Adrenal gland (tissue), 9 donors: ENCODE measurements at regions not wholly inside any gene's neighbourhood (a gene's known extent, or its start where the extent isn't known, plus 50 kb on each side); places are given as distances from the start of the nearest gene placed in this dataset.

Source experiments
- DNase-seq, 7 donors: peaks; one replicate each; pipeline ENCODE4 v3.0.0-alpha.2; 2019 to 2020
- H3K27ac ChIP-seq, 5 donors: fragments of 200-600 bp; sonication (generic) in 4 of 5; 1 replicate in 3 of 5; 2 replicates in 2 of 5; pipeline versions ENCODE4 v1.5.1 to v1.8.0; 2016 to 2020; ENCODE audit warnings: mild to moderate bottlenecking in 1 of 5
- H3K27me3 ChIP-seq: fragments of 200-600 bp; 2 replicates; pipeline ENCODE4 v1.8.0; 2021
- H3K36me3 ChIP-seq, 2 donors: fragments of 200-600 bp; replicated peaks in 1 of 2; 1 replicate in 1 of 2; 2 replicates in 1 of 2; pipeline versions ENCODE4 v1.5.1 to v1.8.0; 2018 to 2022
- H3K4me1 ChIP-seq, 2 donors: fragments of 200-600 bp; replicated peaks in 1 of 2; 1 replicate in 1 of 2; 2 replicates in 1 of 2; pipeline versions ENCODE4 v1.5.1 to v1.8.0; 2018 to 2021
- H3K4me3 ChIP-seq, 4 donors: fragments of 200-600 bp; sonication (generic) in 3 of 4; one replicate each; pipeline ENCODE4 v1.5.1; 2016 to 2018
- H3K9me3 ChIP-seq, 3 donors: fragments of 200-600 bp; sonication (generic) in 1 of 3; replicated peaks in 1 of 3; 1 replicate in 2 of 3; 2 replicates in 1 of 3; pipeline versions ENCODE4 v1.5.1 to v1.8.0; 2016 to 2021
- CTCF ChIP-seq, 6 experiments: fragments of 450-650 bp in 4 of 6; fragments of 200-600 bp in 2 of 6; sonication (generic) in 1 of 6; IDR thresholded peaks; 1 replicate in 5 of 6; 2 replicates in 1 of 6; pipeline versions ENCODE4 v1.5.1 to v1.8.0; 2016 to 2021; ENCODE audit warnings: antibody characterized with exemption in 6 of 6, mild to moderate bottlenecking in 2 of 6, moderate library complexity in 1 of 6
- POLR2A ChIP-seq, 2 donors: fragments of 450-650 bp; IDR thresholded peaks; one replicate each; pipeline ENCODE4 v1.6.1; 2017; ENCODE audit warnings: antibody characterized with exemption in 2 of 2, mild to moderate bottlenecking in 2 of 2, moderate library complexity in 1 of 2
- WGBS, 4 donors: extraction: QIAGEN DNeasy Blood & Tissue Kit in 2 of 4; methylation state at CpG; one replicate each; pipeline versions ENCODE4 v1.1.5 to v1.1.7; 2013 to 2017; 5-methylcytosine and 5-hydroxymethylcytosine counted together
- intact Hi-C, 2 donors: fragments of 100-400 bp; cut with DNase I; formaldehyde crosslinking; loops; one replicate each; pipeline versions ENCODE4 v1.14.1 to v1.15.0; 2022 to 2023
- donor health status: healthy with polysubstance abuse.
- donor health status: Bipolar disorder and iron deficiency.
- donor health status: DM: yes; HTN: yes; CAD: no.
- donor health status: DM: no; HTN: no; CAD: no.
- donor health status: DM: no; HTN: no; CAD: no.

GRCh38 chr18:29496152-29496680 is 1319.3 kb upstream of the CDH2 start:
- H3K27me3 ChIP-seq, result no peaks in the 10 kb centered on the region
- DNase-seq, result no peak
- no peaks in the 10 kb centered on the region for H3K9me3 ChIP-seq
- H3K27ac ChIP-seq, result no peak overlapping the region
- 67 to 73% (median 70%) methylated on average over 2 of the region's 2 CpGs for WGBS, 4 donors
- H3K4me3 ChIP-seq, result no peak overlapping the region
- H3K36me3 ChIP-seq, result no peaks in the 10 kb centered on the region
- intact Hi-C loops, result no loop called here
- no peak for TF ChIP-seq POLR2A (IDR thresholded peaks at IDR 0.05)
- TF ChIP-seq CTCF (IDR thresholded peaks at IDR 0.05), result no peak
- no peaks in the 10 kb centered on the region for H3K4me1 ChIP-seq

DNA sequence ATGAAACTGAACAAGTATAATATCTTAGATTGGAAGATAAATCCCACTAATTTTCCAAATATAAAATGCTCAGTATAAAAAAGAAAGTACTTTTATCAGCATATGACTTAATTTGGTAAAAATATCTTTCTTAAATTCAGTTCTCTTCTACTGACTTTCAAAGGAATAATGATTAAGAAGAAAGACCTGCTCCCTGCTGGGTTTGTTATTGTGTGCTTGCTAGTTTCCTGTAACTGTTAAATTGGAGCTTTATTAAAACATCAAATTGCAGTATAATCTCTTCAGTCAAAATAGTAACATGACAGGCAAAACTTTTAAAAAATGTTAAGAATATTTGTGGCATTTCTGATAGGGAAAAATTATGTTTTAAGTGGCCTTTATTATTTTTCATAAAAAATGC is 1317.4 kb upstream of the CDH2 start:
- H3K36me3 ChIP-seq, result no peaks in the 10 kb centered on the region
- H3K4me1 ChIP-seq, result no peaks in the 10 kb centered on the region
- H3K27ac ChIP-seq, result no peak overlapping the region
- DNase-seq, result no peak
- no peaks in the 10 kb centered on the region for H3K27me3 ChIP-seq
- TF ChIP-seq CTCF (IDR thresholded peaks at IDR 0.05) (no peak), POLR2A (IDR thresholded peaks at IDR 0.05) (no peak)
- H3K9me3 ChIP-seq, result no peaks in the 10 kb centered on the region
- no peak overlapping the region for H3K4me3 ChIP-seq
- intact Hi-C loops, result no loop called here

- Histone ChIP-seq H3K36me3 (no peaks in the 10 kb centered on the region), H3K4me1 (no peaks in the 10 kb centered on the region), H3K4me3 (no peak overlapping the region), H3K9me3 (no peaks in the 10 kb centered on the region), H3K27ac (no peak overlapping the region), H3K27me3 (no peaks in the 10 kb centered on the region)
- intact Hi-C loops, result no loop called here
- no peak for TF ChIP-seq CTCF (IDR thresholded peaks at IDR 0.05)
- no peak for TF ChIP-seq POLR2A (IDR thresholded peaks at IDR 0.05)
- no peak for DNase-seq
- WGBS, 4 donors, result 59 to 77% (median 62%) methylated on average over 2 of the region's 2 CpGs
These were observed 1315.0 kb upstream of the CDH2 start for GRCh38 chr18:29491907-29492306.

- 52 to 67% (median 57%) methylated on average over 2 of the region's 2 CpGs for WGBS, 4 donors
- no peak for TF ChIP-seq CTCF (IDR thresholded peaks at IDR 0.05)
- no peak for TF ChIP-seq POLR2A (IDR thresholded peaks at IDR 0.05)
- Histone ChIP-seq H3K9me3 (no peaks in the 10 kb centered on the region), H3K4me1 (no peaks in the 10 kb centered on the region), H3K36me3 (no peaks in the 10 kb centered on the region), H3K4me3 (no peak overlapping the region), H3K27ac (no peak overlapping the region), H3K27me3 (no peaks in the 10 kb centered on the region)
- DNase-seq, result no peak
- intact Hi-C loops, result no loop called here
These were observed 1311.7 kb upstream of the CDH2 start for GRCh38 chr18:29488617-29489016.
